ENCODE measurements at regions not wholly inside any gene's neighbourhood (a gene's known extent, or its start where the extent isn't known, plus 50 kb on each side); places are given as distances from the start of the nearest gene placed in this dataset.

- TF ChIP-seq EGR1 (IDR thresholded peaks at IDR 0.05) (no peak), ZBTB7A (IDR thresholded peaks at IDR 0.05; ENCODE audit: low read depth) (no peak), FOXM1 (IDR thresholded peaks at IDR 0.05; ENCODE audit: borderline replicate concordance, low read depth) (no peak), USF1 (IDR thresholded peaks at IDR 0.05) (no peak), YY1 (IDR thresholded peaks at IDR 0.05; ENCODE audit: low read depth) (no peak), RAD21 (IDR thresholded peaks at IDR 0.05; ENCODE audit: low read depth) (no peak), CEBPB (IDR thresholded peaks at IDR 0.05) (no peak), REST (IDR thresholded peaks at IDR 0.05; ENCODE audit: low read depth) (no peak), NFIC (IDR thresholded peaks at IDR 0.05) (no peak), TAF1 (IDR thresholded peaks at IDR 0.05; ENCODE audit: low read depth) (no peak)
These were observed 114.5 kb downstream of the NUF2 start for GRCh38 chr1:163436140-163436812.

- TF ChIP-seq EP300 (IDR thresholded peaks at IDR 0.05; ENCODE audit: borderline replicate concordance), result no peak
- no peak for TF ChIP-seq ZBTB7A (IDR thresholded peaks at IDR 0.05; ENCODE audit: low read depth)
- no peak for TF ChIP-seq YY1 (IDR thresholded peaks at IDR 0.05; ENCODE audit: low read depth)
These were observed 117.7 kb downstream of the NUF2 start for GRCh38 chr1:163439471-163439870.

- TF ChIP-seq TEAD4 (IDR thresholded peaks at IDR 0.05), result no peak
These were observed 118.3 kb downstream of the NUF2 start for GRCh38 chr1:163440090-163440489.

- TF ChIP-seq RAD21 (IDR thresholded peaks at IDR 0.05; ENCODE audit: low read depth), result no peak
- TF ChIP-seq USF1 (IDR thresholded peaks at IDR 0.05), result no peak
- TF ChIP-seq EP300 (IDR thresholded peaks at IDR 0.05; ENCODE audit: borderline replicate concordance), result no peak
- no peak for TF ChIP-seq TCF12 (IDR thresholded peaks at IDR 0.05; ENCODE audit: low read depth)
- TF ChIP-seq EGR1 (IDR thresholded peaks at IDR 0.05), result no peak
- no peak for TF ChIP-seq MAX (IDR thresholded peaks at IDR 0.05)
- no peak for TF ChIP-seq TAF1 (IDR thresholded peaks at IDR 0.05; ENCODE audit: low read depth)
- no peak for TF ChIP-seq YY1 (IDR thresholded peaks at IDR 0.05; ENCODE audit: low read depth)
- no peak for TF ChIP-seq NFIC (IDR thresholded peaks at IDR 0.05)
- no peak for TF ChIP-seq ZBTB7A (IDR thresholded peaks at IDR 0.05; ENCODE audit: low read depth)
These were observed 120.6 kb downstream of the NUF2 start for GRCh38 chr1:163442231-163442879.

GRCh38 chr1:163442895-163443294, 121.1 kb downstream of the NUF2 start:
- TF ChIP-seq USF1 (IDR thresholded peaks at IDR 0.05), result no peak
- no peak for TF ChIP-seq EGR1 (IDR thresholded peaks at IDR 0.05)
- no peak for TF ChIP-seq YY1 (IDR thresholded peaks at IDR 0.05; ENCODE audit: low read depth)
- TF ChIP-seq ZBTB7A (IDR thresholded peaks at IDR 0.05; ENCODE audit: low read depth), result no peak
- no peak for TF ChIP-seq TAF1 (IDR thresholded peaks at IDR 0.05; ENCODE audit: low read depth)
- TF ChIP-seq MAX (IDR thresholded peaks at IDR 0.05), result no peak
- no peak for TF ChIP-seq NFIC (IDR thresholded peaks at IDR 0.05)
- no peak for TF ChIP-seq RAD21 (IDR thresholded peaks at IDR 0.05; ENCODE audit: low read depth)
- no peak for TF ChIP-seq REST (IDR thresholded peaks at IDR 0.05; ENCODE audit: low read depth)
- no peak for TF ChIP-seq EP300 (IDR thresholded peaks at IDR 0.05; ENCODE audit: borderline replicate concordance)

GRCh38 chr1:163443863-163444262, 122.1 kb downstream of the NUF2 start:
- no peak for TF ChIP-seq FOXM1 (IDR thresholded peaks at IDR 0.05; ENCODE audit: borderline replicate concordance, low read depth)
